ENCODE measurements at regions not wholly inside any gene's neighbourhood (a gene's known extent, or its start where the extent isn't known, plus 50 kb on each side); places are given as distances from the start of the nearest gene placed in this dataset.

DNA sequence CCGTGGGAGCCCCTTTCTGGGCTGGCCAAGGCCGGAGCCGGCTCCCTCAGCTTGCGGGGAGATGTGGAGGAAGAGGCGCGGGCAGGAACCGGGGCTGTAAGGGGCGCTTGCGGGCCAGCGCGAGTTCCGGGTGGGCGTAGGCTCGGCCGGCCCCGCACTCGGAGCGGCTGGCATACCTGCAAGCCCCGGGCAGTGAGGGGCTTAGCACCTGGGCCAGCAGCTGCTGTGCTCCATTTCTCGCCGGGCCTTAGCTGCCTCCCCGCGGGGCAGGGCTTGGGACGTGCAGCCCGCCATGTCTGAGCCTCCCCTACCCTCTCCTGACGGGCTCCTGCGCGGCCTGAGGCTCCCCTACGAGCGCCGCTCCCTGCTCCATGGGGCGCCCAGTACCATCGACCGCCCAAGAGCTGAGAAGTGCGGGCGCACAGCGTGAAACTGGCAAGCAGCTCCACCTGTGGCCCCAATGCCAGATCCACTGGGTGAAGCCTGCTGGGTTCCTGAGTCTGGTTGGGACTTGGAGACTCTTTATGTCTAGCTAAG, 82.8 kb upstream of the E2F3 start:
- Histone ChIP-seq H4K20me1 (ENCODE audit: insufficient read depth, low read length) (no peaks in the 10 kb centered on the region), H3K79me2 (ENCODE audit: insufficient read depth, low read length) (no peaks in the 10 kb centered on the region), H3F3A (ENCODE audit: insufficient read depth, low read length) (no peaks in the 10 kb centered on the region), H2AFZ (ENCODE audit: low read length) (no peak overlapping the region), H3K9me3 (ENCODE audit: low read length) (no peaks in the 10 kb centered on the region), H3K9me2 (ENCODE audit: low read depth, low read length) (no peaks in the 10 kb centered on the region), H3K27ac (ENCODE audit: low read depth, low read length, poor library complexity, severe bottlenecking) (no peak overlapping the region), H3K4me1 (ENCODE audit: insufficient read depth, low read length, severe bottlenecking) (peaks cover 11% of the 10 kb centered on the region), H3K36me3 (ENCODE audit: insufficient read depth, low read length) (no peaks in the 10 kb centered on the region), H3K4me2 (ENCODE audit: low read length) (no peak overlapping the region), H3K4me3 (ENCODE audit: low read depth, low read length, poor library complexity, severe bottlenecking) (no peak overlapping the region), H3K27me3 (ENCODE audit: insufficient read depth, low read length) (no peaks in the 10 kb centered on the region), H3K9ac (ENCODE audit: low read length) (no peak overlapping the region)
- TF ChIP-seq EZH2 (IDR thresholded peaks at IDR 0.05; ENCODE audit: borderline replicate concordance, low read length): no peak
- TF ChIP-seq, protein P1, sequence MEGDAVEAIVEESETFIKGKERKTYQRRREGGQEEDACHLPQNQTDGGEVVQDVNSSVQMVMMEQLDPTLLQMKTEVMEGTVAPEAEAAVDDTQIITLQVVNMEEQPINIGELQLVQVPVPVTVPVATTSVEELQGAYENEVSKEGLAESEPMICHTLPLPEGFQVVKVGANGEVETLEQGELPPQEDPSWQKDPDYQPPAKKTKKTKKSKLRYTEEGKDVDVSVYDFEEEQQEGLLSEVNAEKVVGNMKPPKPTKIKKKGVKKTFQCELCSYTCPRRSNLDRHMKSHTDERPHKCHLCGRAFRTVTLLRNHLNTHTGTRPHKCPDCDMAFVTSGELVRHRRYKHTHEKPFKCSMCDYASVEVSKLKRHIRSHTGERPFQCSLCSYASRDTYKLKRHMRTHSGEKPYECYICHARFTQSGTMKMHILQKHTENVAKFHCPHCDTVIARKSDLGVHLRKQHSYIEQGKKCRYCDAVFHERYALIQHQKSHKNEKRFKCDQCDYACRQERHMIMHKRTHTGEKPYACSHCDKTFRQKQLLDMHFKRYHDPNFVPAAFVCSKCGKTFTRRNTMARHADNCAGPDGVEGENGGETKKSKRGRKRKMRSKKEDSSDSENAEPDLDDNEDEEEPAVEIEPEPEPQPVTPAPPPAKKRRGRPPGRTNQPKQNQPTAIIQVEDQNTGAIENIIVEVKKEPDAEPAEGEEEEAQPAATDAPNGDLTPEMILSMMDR (IDR thresholded peaks at IDR 0.05; ENCODE audit: low read length): no peak

DNA sequence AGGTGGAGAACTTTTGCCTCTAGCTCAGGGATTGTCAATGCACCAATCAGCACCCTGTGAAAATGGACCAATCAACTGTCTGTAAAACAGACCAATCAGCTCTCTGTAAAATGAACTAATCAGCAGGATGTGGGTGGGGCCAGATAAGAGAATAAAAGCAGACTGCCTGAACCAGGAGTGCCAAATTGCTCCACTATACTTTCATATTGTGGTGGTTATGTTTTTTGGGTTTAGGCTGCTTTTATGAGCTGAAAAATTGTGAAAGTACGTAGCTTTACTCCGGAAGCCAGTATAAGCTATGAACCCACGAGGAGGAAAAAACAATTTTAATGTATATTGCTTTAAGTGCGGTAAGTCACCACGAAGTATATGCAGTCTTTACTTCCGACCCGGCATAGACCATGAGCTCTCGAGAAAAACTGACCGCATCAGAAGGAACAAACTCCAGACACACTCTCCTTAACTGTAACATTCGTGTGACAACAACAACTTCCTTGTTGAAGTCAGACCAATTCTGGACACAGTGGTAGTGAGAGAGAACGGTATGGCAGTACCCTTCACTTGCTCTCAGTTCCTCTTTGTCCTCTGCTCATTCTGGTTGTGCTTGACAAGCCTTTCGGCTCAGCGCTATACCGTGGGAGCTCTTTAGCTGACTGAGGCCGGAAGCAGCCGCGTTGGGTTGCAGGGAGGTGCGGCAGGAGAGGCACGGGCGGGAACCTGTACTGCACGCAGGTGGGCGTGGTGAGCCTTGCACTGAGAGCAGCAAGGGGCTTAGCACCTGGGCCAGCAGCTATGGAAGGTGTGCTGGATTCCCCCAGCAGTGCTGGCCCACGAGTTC, 81.9 kb upstream of the E2F3 start:
- H4K20me1 ChIP-seq (ENCODE audit: insufficient read depth, low read length): no peaks in the 10 kb centered on the region
- H3K9me3 ChIP-seq (ENCODE audit: low read length): no peaks in the 10 kb centered on the region
- H3K27me3 ChIP-seq (ENCODE audit: insufficient read depth, low read length): no peaks in the 10 kb centered on the region
- H3F3A ChIP-seq (ENCODE audit: insufficient read depth, low read length): no peaks in the 10 kb centered on the region
- no peak overlapping the region; the same call in 1 of the 2 replicates for H3K9ac ChIP-seq (ENCODE audit: low read length)
- TF ChIP-seq, protein P1 (IDR thresholded peaks at IDR 0.05; ENCODE audit: low read length): no peak
- no peak for TF ChIP-seq EZH2 (IDR thresholded peaks at IDR 0.05; ENCODE audit: borderline replicate concordance, low read length)
- H3K36me3 ChIP-seq (ENCODE audit: insufficient read depth, low read length): no peaks in the 10 kb centered on the region
- H3K27ac ChIP-seq (ENCODE audit: low read depth, low read length, poor library complexity, severe bottlenecking): peak overlapping the region; percentile 52
- H3K4me1 ChIP-seq (ENCODE audit: insufficient read depth, low read length, severe bottlenecking): peaks cover 11% of the 10 kb centered on the region
- peak overlapping the region; percentile 47 for H3K4me3 ChIP-seq (ENCODE audit: low read depth, low read length, poor library complexity, severe bottlenecking)
- H3K79me2 ChIP-seq (ENCODE audit: insufficient read depth, low read length): no peaks in the 10 kb centered on the region
- H3K4me2 ChIP-seq (ENCODE audit: low read length): peak overlapping the region; percentile 65
- no peaks in the 10 kb centered on the region for H3K9me2 ChIP-seq (ENCODE audit: low read depth, low read length)
- no peak overlapping the region; the same call in 1 of the 2 replicates for H2AFZ ChIP-seq (ENCODE audit: low read length)

DNA sequence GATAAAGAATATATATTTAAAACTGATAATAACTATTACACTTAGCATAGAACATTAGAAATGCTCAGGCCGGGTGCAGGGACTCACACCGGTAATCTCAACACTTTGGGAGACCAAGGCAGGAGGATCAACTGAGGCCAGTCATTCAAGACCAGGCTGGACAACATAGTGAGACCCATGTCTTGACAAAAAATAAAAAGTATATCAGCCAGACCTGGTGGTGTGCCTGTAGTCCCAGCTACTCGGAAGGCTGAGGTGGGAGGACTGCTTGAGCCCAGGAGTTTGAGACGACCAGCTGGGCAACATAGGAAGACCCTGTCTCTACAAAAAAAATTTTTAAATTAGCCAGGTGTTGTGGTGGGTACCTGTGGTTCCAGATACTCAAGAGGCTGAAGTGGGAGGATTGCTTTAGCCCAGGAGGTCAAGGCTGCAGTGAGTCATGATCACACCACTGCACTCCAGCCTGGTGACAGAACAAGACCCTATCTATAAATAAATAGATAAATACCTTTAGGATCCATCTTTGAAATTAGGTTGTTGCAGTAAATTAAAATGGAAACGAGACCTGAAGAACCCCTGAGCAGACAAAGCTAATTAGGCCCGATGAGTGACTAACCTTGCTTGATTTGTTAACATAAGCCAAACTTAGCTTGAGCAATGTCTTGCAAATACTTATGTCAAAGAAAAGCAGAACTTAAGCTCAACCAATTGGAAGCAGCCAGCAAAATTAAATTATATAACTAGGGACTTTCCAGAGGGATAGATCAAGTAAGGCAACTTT, 75.8 kb upstream of the E2F3 start:
- Histone ChIP-seq H3F3A (ENCODE audit: insufficient read depth, low read length) (no peaks in the 10 kb centered on the region), H3K27ac (ENCODE audit: low read depth, low read length, poor library complexity, severe bottlenecking) (no peak overlapping the region), H3K4me2 (ENCODE audit: low read length) (no peak overlapping the region), H3K4me1 (ENCODE audit: insufficient read depth, low read length, severe bottlenecking) (no peaks in the 10 kb centered on the region), H3K4me3 (ENCODE audit: low read depth, low read length, poor library complexity, severe bottlenecking) (no peak overlapping the region), H3K9ac (ENCODE audit: low read length) (no peak overlapping the region), H3K9me2 (ENCODE audit: low read depth, low read length) (no peaks in the 10 kb centered on the region), H3K9me3 (ENCODE audit: low read length) (no peaks in the 10 kb centered on the region), H2AFZ (ENCODE audit: low read length) (no peak overlapping the region), H3K27me3 (ENCODE audit: insufficient read depth, low read length) (no peaks in the 10 kb centered on the region), H4K20me1 (ENCODE audit: insufficient read depth, low read length) (no peaks in the 10 kb centered on the region), H3K36me3 (ENCODE audit: insufficient read depth, low read length) (no peaks in the 10 kb centered on the region), H3K79me2 (ENCODE audit: insufficient read depth, low read length) (no peaks in the 10 kb centered on the region)
- TF ChIP-seq EZH2 (IDR thresholded peaks at IDR 0.05; ENCODE audit: borderline replicate concordance, low read length): no peak
- TF ChIP-seq, protein P1 (IDR thresholded peaks at IDR 0.05; ENCODE audit: low read length): no peak
